Transverse colon (tissue), 4 donors: ENCODE measurements at regions not wholly inside any gene's neighbourhood (a gene's known extent, or its start where the extent isn't known, plus 50 kb on each side); places are given as distances from the start of the nearest gene placed in this dataset.

Experiments used
- CTCF ChIP-seq, 5 experiments: fragments of 200-600 bp in 3 of 5; fragments of 450-650 bp in 2 of 5; sonication (generic) in 3 of 5; IDR thresholded peaks; 1 replicate in 2 of 5; 2 replicates in 3 of 5; pipeline ENCODE4 v1.5.1; 2016 to 2017; ENCODE audit warnings: antibody characterized with exemption in 5 of 5, inconsistent platforms in 3 of 5, mild to moderate bottlenecking in 2 of 5, moderate library complexity in 1 of 5
- EP300 ChIP-seq: sonication (generic); formaldehyde crosslinking; IDR thresholded peaks from one replicate; pipeline ENCODE4 v1.6.1; 2017; ENCODE audit warnings: antibody characterized with exemption, low read depth
- POLR2A ChIP-seq: fragments of 450-650 bp; IDR thresholded peaks from one replicate; pipeline ENCODE4 v1.6.1; 2016; ENCODE audit warnings: antibody characterized with exemption, mild to moderate bottlenecking, moderate library complexity
- POLR2AphosphoS5 ChIP-seq, 3 donors: sonication (generic); formaldehyde crosslinking; IDR thresholded peaks; one replicate each; pipeline ENCODE4 v1.6.1; 2016; ENCODE audit warnings: antibody characterized with exemption in 3 of 3

- TF ChIP-seq POLR2A (no peak), POLR2AphosphoS5 (IDR thresholded peaks at IDR 0.05) (no peak), CTCF (IDR thresholded peaks at IDR 0.05) (no peak), EP300 (no peak)
Observed at GRCh38 chr6:19562468-19562867, 274.7 kb upstream of the ID4 start.
